ENCODE measurements at regions not wholly inside any gene's neighbourhood (a gene's known extent, or its start where the extent isn't known, plus 50 kb on each side); places are given as distances from the start of the nearest gene placed in this dataset.
A peak's percentile ranks its signal among the peaks of the same experiment; 100 is the strongest.

- no peak for DNase-seq
Measured at GRCh38 chr11:15859411-15859810, 496.9 kb downstream of the SOX6 start.

GRCh38 chr11:15861256-15861655 lies 495.1 kb downstream of the SOX6 start:
- DNase-seq: no peak

- DNase-seq: no peak
Measured at GRCh38 chr11:15863411-15863810, 492.9 kb downstream of the SOX6 start.

GRCh38 chr11:15864026-15864805 lies 492.1 kb downstream of the SOX6 start:
- no peak for DNase-seq

- DNase-seq: no peak
Measured at GRCh38 chr11:15865212-15865987, 490.9 kb downstream of the SOX6 start.

GRCh38 chr11:15867871-15868270 lies 488.5 kb downstream of the SOX6 start:
- DNase-seq: no peak

GRCh38 chr11:15870911-15871310 lies 485.4 kb downstream of the SOX6 start:
- no peak for DNase-seq

GRCh38 chr11:15871904-15872626 lies 484.3 kb downstream of the SOX6 start:
- no peak for DNase-seq

GRCh38 chr11:15873501-15873900 lies 482.8 kb downstream of the SOX6 start:
- DNase-seq: no peak

- DNase-seq: no peak
Measured at GRCh38 chr11:15874704-15875103, 481.6 kb downstream of the SOX6 start.

- DNase-seq: no peak
Measured at GRCh38 chr11:15875393-15875792, 481.0 kb downstream of the SOX6 start.

GRCh38 chr11:15875943-15876342 lies 480.4 kb downstream of the SOX6 start:
- no peak for DNase-seq

GRCh38 chr11:15878756-15879155 lies 477.6 kb downstream of the SOX6 start:
- no peak for DNase-seq

- DNase-seq: no peak
Measured at GRCh38 chr11:15880291-15880690, 476.1 kb downstream of the SOX6 start.

- DNase-seq: peak; percentile 48
Measured at GRCh38 chr11:15882876-15883454, 473.4 kb downstream of the SOX6 start.

- peak; percentile 45 for DNase-seq
Measured at GRCh38 chr11:15883455-15883920, 472.9 kb downstream of the SOX6 start.

GRCh38 chr11:15884141-15884540 lies 472.2 kb downstream of the SOX6 start:
- DNase-seq: no peak

- DNase-seq: no peak
Measured at GRCh38 chr11:15884777-15885540, 471.4 kb downstream of the SOX6 start.

- DNase-seq: no peak
Measured at GRCh38 chr11:15885854-15886253, 470.5 kb downstream of the SOX6 start.

GRCh38 chr11:15886299-15886698 lies 470.0 kb downstream of the SOX6 start:
- no peak for DNase-seq

- peak; percentile 52 for DNase-seq
Measured at GRCh38 chr11:15886866-15887265, 469.5 kb downstream of the SOX6 start.

All from fibroblast of skin of right biceps (primary cell).